ENCODE measurements at regions not wholly inside any gene's neighbourhood (a gene's known extent, or its start where the extent isn't known, plus 50 kb on each side); places are given as distances from the start of the nearest gene placed in this dataset.
A peak's percentile ranks its signal among the peaks of the same experiment; 100 is the strongest.

DNA sequence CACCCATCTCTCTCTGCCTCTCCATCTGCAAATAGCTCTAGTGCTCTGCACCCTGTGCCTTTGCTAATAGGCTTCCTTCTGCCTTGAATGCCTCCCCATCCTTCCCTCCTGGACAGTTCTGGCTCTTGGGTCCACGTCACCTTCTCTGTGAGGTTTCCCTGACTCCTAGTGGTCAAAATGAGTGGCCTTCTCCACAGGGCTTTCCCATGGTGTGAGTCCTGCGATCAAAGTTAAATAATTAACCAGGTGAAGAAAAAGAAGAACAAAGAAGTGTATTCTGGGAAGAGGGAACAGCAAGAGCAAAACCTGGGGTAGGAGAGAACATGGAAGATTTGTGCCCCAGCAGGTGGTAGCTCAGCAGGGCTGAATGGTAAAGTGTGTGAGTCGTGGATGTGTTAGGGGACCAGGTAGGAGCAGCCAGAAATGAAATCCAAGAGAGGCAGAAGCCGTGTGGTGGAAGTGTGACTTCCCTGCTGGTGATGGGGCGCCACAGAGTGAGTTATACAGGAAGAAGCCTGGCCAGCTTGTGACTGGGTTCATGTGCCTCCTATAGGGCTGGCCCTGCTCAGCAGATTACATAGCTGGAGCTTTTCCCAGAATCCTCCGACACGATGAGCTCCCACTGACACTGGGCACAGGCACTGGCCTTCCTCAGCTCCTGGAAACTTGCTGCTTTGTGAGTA is 93.8 kb upstream of the LDAH start (continued):
- TF ChIP-seq, protein P1, sequence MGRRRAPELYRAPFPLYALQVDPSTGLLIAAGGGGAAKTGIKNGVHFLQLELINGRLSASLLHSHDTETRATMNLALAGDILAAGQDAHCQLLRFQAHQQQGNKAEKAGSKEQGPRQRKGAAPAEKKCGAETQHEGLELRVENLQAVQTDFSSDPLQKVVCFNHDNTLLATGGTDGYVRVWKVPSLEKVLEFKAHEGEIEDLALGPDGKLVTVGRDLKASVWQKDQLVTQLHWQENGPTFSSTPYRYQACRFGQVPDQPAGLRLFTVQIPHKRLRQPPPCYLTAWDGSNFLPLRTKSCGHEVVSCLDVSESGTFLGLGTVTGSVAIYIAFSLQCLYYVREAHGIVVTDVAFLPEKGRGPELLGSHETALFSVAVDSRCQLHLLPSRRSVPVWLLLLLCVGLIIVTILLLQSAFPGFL (CRISPR knock-in tag; IDR thresholded peaks at IDR 0.05) = no peak
- TF ChIP-seq CBFB (CRISPR knock-in tag; IDR thresholded peaks at IDR 0.05) = no peak
- peak; percentile 54 for TF ChIP-seq SALL1 (CRISPR knock-in tag; IDR thresholded peaks at IDR 0.05)
- TF ChIP-seq, protein P2, sequence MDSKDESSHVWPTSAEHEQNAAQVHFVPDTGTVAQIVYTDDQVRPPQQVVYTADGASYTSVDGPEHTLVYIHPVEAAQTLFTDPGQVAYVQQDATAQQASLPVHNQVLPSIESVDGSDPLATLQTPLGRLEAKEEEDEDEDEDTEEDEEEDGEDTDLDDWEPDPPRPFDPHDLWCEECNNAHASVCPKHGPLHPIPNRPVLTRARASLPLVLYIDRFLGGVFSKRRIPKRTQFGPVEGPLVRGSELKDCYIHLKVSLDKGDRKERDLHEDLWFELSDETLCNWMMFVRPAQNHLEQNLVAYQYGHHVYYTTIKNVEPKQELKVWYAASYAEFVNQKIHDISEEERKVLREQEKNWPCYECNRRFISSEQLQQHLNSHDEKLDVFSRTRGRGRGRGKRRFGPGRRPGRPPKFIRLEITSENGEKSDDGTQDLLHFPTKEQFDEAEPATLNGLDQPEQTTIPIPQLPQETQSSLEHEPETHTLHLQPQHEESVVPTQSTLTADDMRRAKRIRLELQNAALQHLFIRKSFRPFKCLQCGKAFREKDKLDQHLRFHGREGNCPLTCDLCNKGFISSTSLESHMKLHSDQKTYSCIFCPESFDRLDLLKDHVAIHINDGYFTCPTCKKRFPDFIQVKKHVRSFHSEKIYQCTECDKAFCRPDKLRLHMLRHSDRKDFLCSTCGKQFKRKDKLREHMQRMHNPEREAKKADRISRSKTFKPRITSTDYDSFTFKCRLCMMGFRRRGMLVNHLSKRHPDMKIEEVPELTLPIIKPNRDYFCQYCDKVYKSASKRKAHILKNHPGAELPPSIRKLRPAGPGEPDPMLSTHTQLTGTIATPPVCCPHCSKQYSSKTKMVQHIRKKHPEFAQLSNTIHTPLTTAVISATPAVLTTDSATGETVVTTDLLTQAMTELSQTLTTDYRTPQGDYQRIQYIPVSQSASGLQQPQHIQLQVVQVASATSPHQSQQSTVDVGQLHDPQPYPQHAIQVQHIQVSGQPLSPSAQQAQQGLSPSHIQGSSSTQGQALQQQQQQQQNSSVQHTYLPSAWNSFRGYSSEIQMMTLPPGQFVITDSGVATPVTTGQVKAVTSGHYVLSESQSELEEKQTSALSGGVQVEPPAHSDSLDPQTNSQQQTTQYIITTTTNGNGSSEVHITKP (CRISPR knock-in tag; IDR thresholded peaks at IDR 0.05; ENCODE audit: low read depth) = no peak
- TF ChIP-seq, protein P3, sequence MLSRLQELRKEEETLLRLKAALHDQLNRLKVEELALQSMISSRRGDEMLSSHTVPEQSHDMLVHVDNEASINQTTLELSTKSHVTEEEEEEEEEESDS (CRISPR knock-in tag; IDR thresholded peaks at IDR 0.05; ENCODE audit: borderline replicate concordance) = no peak
- TF ChIP-seq SP5 (CRISPR knock-in tag; IDR thresholded peaks at IDR 0.05; ENCODE audit: borderline replicate concordance, low read depth) = no peak
- no peak for TF ChIP-seq NFIB (CRISPR knock-in tag; IDR thresholded peaks at IDR 0.05; ENCODE audit: borderline replicate concordance)
- no peak for TF ChIP-seq ZFY (CRISPR knock-in tag; IDR thresholded peaks at IDR 0.05)
- no peak for TF ChIP-seq ZSCAN20 (CRISPR knock-in tag; IDR thresholded peaks at IDR 0.05; ENCODE audit: borderline replicate concordance)
- no peak for TF ChIP-seq RBM22 (optimal IDR thresholded peaks at IDR 0.05; ENCODE audit: low read length)
- no peak for TF ChIP-seq ZNF333 (CRISPR knock-in tag; IDR thresholded peaks at IDR 0.05; ENCODE audit: borderline replicate concordance)
- TF ChIP-seq, protein P4, sequence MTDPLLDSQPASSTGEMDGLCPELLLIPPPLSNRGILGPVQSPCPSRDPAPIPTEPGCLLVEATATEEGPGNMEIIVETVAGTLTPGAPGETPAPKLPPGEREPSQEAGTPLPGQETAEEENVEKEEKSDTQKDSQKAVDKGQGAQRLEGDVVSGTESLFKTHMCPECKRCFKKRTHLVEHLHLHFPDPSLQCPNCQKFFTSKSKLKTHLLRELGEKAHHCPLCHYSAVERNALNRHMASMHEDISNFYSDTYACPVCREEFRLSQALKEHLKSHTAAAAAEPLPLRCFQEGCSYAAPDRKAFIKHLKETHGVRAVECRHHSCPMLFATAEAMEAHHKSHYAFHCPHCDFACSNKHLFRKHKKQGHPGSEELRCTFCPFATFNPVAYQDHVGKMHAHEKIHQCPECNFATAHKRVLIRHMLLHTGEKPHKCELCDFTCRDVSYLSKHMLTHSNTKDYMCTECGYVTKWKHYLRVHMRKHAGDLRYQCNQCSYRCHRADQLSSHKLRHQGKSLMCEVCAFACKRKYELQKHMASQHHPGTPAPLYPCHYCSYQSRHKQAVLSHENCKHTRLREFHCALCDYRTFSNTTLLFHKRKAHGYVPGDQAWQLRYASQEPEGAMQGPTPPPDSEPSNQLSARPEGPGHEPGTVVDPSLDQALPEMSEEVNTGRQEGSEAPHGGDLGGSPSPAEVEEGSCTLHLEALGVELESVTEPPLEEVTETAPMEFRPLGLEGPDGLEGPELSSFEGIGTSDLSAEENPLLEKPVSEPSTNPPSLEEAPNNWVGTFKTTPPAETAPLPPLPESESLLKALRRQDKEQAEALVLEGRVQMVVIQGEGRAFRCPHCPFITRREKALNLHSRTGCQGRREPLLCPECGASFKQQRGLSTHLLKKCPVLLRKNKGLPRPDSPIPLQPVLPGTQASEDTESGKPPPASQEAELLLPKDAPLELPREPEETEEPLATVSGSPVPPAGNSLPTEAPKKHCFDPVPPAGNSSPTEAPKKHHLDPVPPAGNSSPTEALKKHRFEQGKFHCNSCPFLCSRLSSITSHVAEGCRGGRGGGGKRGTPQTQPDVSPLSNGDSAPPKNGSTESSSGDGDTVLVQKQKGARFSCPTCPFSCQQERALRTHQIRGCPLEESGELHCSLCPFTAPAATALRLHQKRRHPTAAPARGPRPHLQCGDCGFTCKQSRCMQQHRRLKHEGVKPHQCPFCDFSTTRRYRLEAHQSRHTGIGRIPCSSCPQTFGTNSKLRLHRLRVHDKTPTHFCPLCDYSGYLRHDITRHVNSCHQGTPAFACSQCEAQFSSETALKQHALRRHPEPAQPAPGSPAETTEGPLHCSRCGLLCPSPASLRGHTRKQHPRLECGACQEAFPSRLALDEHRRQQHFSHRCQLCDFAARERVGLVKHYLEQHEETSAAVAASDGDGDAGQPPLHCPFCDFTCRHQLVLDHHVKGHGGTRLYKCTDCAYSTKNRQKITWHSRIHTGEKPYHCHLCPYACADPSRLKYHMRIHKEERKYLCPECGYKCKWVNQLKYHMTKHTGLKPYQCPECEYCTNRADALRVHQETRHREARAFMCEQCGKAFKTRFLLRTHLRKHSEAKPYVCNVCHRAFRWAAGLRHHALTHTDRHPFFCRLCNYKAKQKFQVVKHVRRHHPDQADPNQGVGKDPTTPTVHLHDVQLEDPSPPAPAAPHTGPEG (CRISPR knock-in tag; IDR thresholded peaks at IDR 0.05) = no peak
- TF ChIP-seq DNMT1 (CRISPR knock-in tag; IDR thresholded peaks at IDR 0.05) = no peak
- TF ChIP-seq ZNF558 (CRISPR knock-in tag; IDR thresholded peaks at IDR 0.05; ENCODE audit: borderline replicate concordance) = no peak
- TF ChIP-seq, protein P5, sequence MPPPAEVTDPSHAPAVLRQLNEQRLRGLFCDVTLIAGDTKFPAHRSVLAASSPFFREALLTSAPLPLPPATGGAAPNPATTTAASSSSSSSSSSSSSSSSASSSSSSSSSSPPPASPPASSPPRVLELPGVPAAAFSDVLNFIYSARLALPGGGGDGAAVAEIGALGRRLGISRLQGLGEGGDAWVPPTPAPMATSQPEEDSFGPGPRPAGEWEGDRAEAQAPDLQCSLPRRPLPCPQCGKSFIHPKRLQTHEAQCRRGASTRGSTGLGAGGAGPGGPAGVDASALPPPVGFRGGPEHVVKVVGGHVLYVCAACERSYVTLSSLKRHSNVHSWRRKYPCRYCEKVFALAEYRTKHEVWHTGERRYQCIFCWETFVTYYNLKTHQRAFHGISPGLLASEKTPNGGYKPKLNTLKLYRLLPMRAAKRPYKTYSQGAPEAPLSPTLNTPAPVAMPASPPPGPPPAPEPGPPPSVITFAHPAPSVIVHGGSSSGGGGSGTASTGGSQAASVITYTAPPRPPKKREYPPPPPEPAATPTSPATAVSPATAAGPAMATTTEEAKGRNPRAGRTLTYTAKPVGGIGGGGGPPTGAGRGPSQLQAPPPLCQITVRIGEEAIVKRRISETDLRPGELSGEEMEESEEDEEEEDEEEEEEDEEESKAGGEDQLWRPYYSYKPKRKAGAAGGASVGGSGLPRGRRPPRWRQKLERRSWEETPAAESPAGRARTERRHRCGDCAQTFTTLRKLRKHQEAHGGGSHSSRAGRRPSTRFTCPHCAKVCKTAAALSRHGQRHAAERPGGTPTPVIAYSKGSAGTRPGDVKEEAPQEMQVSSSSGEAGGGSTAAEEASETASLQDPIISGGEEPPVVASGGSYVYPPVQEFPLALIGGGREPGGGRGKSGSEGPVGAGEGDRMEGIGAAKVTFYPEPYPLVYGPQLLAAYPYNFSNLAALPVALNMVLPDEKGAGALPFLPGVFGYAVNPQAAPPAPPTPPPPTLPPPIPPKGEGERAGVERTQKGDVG (CRISPR knock-in tag; IDR thresholded peaks at IDR 0.05; ENCODE audit: borderline replicate concordance) = no peak

Data from HepG2 (cell line).